ENCODE measurements at regions not wholly inside any gene's neighbourhood (a gene's known extent, or its start where the extent isn't known, plus 50 kb on each side); places are given as distances from the start of the nearest gene placed in this dataset.
"Not testable (repeated sequence)": the region's sequence is repeated elsewhere in the genome, so short reads cannot be mapped to it uniquely, and the experiment has no call there.

DNA sequence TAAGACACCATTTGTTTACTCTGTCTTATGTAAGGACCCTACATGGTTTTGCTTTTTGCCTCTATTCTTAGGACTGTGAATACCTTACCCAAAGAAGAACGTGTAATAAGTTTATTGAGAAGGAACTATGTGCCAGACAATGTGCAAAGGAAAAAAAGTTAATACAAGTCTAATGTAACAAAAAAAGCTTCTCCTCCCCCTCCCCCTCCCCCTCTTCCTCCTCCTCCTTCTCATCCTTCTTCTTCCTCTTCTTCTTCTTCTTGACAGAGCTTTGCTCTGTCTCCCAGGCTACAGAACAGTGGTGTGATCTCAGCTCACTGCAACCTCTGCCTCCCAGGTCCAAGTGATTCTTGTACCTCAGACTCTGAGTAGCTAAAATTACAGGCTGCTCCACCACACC, 50.9 kb upstream of the MITF start:
- DNase-seq, result no peak

DNA sequence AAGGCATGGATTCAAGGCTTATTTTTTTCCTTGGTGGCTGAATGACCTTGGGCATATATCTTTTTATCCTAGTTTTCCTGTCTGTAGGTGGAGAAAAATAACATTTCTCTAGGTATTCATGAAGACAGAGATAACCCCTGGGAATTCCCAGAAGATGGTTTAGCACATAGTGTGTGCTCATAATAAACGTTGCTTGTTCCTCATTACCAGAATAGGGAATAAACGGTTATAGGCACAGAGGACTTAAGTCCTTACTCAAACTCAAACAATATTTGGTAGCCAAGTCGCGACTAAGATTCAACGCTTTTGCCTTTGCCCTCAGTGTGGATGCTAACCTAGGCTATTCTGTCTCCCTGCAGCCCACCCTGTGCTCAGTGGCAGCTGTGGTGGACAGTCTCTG, 51.6 kb upstream of the MITF start:
- DNase-seq, result no peak

- DNase-seq, result no peak
These were observed 53.2 kb upstream of the MITF start for GRCh38 chr3:69686056-69686455.

DNA sequence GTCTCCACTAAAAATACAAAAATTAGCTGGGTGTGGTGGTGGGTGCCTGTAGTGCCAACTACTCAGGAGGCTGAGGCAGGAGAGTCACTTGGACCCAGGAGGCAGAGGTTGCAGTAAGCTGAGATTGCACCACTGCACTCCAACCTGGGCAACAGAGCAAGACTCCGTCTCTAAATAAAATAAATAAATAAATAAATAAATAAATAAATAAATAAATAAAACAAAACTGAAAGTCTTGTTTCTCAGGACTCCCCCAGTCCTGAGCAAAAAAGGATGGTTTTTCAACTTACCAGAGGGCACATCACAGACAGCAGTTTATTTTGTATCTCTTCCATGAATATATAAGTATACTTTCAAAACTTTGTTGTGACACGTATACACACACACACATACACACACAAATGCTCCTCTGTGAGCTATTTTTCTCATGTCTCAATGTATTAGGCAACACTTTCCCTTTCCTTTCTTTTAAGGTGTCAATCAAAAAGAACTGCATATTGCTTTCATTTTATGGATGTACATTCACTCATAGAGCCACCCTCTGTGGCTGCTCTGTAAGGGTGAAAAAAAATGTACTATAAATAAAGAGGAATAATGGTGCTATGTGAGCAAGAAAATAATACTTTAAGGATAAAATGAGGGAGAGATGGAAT, 54.8 kb upstream of the MITF start:
- DNase-seq, result no peak

- DNase-seq, result no peak
These were observed 56.0 kb upstream of the MITF start for GRCh38 chr3:69683082-69683806.

GRCh38 chr3:69677456-69677855, 61.8 kb upstream of the MITF start:
- not testable (repeated sequence) for DNase-seq

- DNase-seq, result no peak
These were observed 63.3 kb upstream of the MITF start for GRCh38 chr3:69675786-69676530.

- no peak for DNase-seq
These were observed 64.5 kb upstream of the MITF start for GRCh38 chr3:69674752-69675151.

GRCh38 chr3:69671082-69671952, 67.9 kb upstream of the MITF start:
- DNase-seq, result no peak

- no peak for DNase-seq
These were observed 70.2 kb upstream of the MITF start for GRCh38 chr3:69669070-69669469.

DNA sequence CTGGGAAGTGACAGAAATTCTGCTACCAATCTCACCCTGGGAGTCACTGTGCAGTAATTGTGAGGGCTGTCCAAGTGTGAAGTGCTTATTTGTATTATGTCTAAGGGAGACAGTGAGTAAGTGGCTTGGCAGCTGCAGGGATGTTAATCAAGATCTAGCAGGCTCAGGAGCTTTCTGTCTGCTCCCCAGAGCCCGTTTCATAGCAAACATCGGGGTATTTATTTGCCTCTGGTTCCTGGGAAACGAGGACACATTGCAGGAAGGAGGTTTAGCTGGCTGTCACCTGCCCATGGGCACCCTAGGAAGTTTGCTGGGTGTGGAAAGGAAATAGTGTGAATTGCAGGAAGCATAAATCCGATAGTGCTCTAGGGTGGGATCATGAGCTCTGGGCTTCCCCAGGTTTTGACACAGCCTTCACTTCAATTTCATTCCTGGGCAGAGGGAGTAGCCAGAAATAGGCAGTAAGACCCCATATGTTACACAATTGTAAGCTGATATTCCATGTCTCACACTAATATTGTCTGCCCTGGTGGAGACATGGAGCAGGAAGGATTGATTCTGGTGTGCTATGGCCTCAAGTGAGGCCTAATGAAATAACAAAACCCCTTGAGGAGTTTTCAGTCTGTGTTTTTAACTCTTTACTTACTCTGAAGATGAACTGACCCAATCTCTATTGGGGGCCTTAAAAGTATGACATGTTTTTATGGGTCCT, 74.1 kb upstream of the MITF start:
- DNase-seq, result peak; percentile 73

DNA sequence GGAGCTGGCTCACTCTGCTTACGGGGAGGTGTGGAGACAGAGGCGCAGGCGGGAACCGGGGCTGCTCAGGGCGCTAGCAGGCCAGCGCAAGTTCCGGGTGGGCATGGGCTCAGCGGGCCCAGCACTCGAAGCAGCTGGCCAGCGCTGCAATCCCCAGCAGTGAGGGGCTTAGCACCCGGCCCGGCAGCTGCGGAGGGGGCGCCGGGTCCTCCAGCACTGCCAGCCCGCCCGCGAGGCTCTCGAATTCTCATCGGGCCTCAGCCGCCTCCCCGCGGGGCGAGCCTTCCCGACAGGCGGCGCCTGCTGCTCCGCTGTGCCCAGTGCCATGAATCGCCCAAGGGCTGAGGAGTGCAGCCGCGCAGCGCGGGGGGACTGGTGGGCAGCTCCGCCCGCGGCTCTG, 78.6 kb upstream of the MITF start:
- no peak for DNase-seq

- no peak for DNase-seq
These were observed 79.9 kb upstream of the MITF start for GRCh38 chr3:69659180-69659910.

- no peak for DNase-seq
These were observed 80.6 kb upstream of the MITF start for GRCh38 chr3:69658514-69659140.

DNA sequence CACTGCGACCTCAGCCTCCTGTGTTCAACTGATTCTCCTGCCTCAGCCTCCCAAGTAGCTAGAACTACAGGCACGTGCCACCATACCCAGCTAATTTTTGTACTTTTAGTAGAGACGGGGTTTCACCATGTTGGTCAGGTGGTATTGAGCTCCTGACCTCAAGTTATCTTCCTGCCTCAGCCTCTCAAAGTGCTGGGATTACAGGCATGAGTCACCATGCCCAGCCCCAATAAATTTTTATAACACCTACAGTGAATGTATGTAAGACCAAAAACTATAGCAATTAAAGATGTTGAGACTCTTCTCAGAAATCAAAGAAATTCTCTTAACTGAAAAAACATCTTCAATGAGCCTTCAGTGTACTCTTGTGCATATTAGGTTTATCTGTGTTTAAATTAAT, 82.2 kb upstream of the MITF start:
- DNase-seq, result not testable (repeated sequence)

GRCh38 chr3:69651765-69652164, 87.5 kb upstream of the MITF start:
- no peak for DNase-seq

- no peak for DNase-seq
These were observed 89.2 kb upstream of the MITF start for GRCh38 chr3:69650066-69650419.

GRCh38 chr3:69649120-69650065, 89.9 kb upstream of the MITF start:
- DNase-seq, result no peak

DNA sequence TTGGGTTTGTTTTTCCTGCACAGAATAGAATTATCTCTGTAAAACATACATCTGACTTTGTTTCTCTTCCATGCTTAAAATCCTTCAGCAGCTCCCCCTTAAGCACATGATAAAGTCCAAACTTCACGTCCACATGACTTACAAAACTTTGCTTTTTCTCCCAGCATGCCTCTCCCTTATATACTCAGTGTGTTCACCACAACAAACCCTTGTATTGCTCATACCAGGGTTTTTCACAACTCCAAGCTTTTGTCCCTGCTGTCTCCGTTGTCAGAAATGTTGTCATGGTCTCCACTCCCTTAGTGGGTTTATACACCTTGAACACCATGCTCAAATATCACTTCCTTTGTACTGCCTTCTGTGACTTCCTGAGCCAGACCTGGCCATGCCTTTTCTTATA, 91.1 kb upstream of the MITF start:
- DNase-seq, result no peak

DNA sequence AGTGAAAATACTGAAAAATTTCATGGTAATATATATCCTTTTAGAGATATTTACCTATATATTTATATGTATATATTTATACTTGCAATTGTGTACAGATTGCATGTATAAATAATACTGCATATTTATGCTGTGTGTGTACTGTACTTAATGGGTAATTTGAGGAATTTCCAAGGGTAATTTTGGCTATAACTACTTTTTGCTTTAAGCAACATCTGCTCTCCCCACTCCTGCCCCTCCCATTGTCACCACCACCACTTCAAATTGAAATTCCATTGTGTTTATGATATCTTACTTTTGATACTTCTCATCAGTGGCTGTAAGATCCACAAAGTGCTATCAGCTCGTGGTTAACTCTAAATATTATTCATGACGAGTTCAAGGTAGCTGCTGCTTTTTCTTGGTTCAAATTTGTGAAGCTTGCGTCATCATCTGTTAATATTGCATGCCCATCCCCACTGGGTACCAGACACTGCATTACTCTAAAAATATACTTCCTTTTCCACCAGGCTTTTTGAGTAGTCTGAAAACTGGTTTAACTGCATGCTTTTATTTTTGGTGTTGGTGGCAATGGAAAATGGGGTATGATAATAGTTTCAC, 91.7 kb upstream of the MITF start:
- no peak for DNase-seq
